Skeletal muscle tissue (tissue), 3 donors: ENCODE measurements at regions not wholly inside any gene's neighbourhood (a gene's known extent, or its start where the extent isn't known, plus 50 kb on each side); places are given as distances from the start of the nearest gene placed in this dataset.
"Not testable (repeated sequence)": the region's sequence is repeated elsewhere in the genome, so short reads cannot be mapped to it uniquely, and the experiment has no call there.

Experiments used
- H3K27ac ChIP-seq: one replicate; pipeline ENCODE4 v1.7.0; 2013; ENCODE audit warnings: mild to moderate bottlenecking, low read depth, low read length, inconsistent platforms
- H3K27me3 ChIP-seq, 3 donors: one replicate each; pipeline ENCODE4 v1.7.0; 2013; ENCODE audit warnings: low read length in 3 of 3; ENCODE audit not compliant: control insufficient read depth in 3 of 3, insufficient read depth in 3 of 3
- H3K36me3 ChIP-seq, 3 donors: one replicate each; pipeline ENCODE4 v1.7.0; 2013; ENCODE audit warnings: low read length in 3 of 3; ENCODE audit not compliant: control insufficient read depth in 3 of 3, insufficient read depth in 3 of 3
- H3K4me1 ChIP-seq, 3 donors: one replicate each; pipeline ENCODE4 v1.7.0; 2013; ENCODE audit warnings: low read length in 3 of 3, mild to moderate bottlenecking in 3 of 3; ENCODE audit not compliant: control insufficient read depth in 3 of 3, insufficient read depth in 3 of 3
- H3K4me3 ChIP-seq, 3 donors: one replicate each; pipeline ENCODE4 v1.7.0; 2013; ENCODE audit warnings: low read length in 3 of 3
- H3K9ac ChIP-seq, 3 donors: one replicate each; pipeline ENCODE4 v1.7.0; 2013; ENCODE audit warnings: low read length in 3 of 3, mild to moderate bottlenecking in 3 of 3, moderate library complexity in 2 of 3, low read depth in 1 of 3
- H3K9me3 ChIP-seq, 3 donors: one replicate each; pipeline ENCODE4 v1.7.0; 2013; ENCODE audit warnings: low read length in 3 of 3; ENCODE audit not compliant: control insufficient read depth in 3 of 3
- donor health status: Osteomylitis.

DNA sequence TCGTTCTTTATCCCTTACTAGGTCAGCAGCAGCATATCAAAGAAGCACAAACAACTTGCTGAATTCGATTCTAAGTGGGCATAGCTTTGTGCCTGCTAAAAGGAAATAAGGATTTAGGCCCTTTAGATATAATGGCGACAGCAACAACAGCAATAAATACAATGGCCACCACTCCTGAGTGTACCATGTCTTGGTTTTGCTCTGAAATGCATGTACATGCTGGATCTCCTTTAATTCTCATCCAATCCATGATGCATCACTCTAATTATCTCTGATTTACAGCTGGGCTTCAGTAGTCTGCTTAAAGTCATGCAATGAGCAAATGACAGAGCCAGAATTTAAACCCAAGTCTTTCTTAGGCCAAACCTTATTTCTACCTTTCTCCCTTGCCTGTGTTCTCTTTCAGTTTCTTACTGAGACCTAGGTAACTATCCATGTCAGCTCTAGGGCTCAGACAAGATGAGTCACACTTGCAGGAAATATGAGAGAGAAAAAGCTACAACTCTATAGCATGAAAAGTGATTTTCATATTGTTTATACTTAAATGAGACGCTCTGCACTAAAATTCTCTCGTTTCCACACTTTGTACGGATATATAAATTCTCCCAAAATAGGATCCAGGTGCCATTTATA is 111.8 kb downstream of the HMHB1 start:
- H3K27ac ChIP-seq: no peak overlapping the region
- H3K36me3 ChIP-seq: no peaks in the 10 kb centered on the region
- no peak overlapping the region for H3K9ac ChIP-seq
- H3K27me3 ChIP-seq: no peaks in the 10 kb centered on the region
- H3K4me3 ChIP-seq: no peak overlapping the region
- no peaks in the 10 kb centered on the region for H3K9me3 ChIP-seq
- H3K4me1 ChIP-seq: peaks cover 0 to 7% (median 0%) of the 10 kb centered on the region in 3 donors

DNA sequence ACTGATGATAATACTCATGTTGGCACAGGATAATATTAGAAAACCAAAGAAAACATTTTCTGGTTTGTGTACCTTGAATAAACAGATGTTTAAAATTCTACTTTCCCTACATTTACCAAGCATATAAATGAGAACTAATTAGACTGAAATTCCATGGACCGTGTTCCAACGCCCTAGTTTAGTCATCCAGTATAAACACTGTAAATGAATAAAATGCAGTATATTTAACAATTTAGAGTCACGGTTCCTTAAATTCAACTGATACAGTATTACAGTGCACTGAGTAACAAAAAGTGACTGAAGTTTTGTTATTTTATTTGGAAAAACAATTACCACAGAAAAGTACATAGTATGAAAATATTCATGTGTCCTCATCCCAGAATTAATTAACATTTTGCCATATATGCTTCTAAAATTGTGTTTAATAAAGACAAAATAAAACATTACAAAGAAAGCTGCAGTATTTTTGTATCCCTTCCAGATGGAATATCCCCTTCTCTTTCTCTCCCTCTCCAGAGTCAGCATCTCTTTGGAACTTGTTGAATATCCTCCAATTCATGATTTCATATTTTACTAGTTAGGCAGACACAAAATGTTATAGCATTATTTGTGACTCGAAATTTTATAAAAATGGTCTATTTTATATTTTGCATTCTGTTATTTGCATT is 112.5 kb downstream of the HMHB1 start:
- H3K27me3 ChIP-seq: no peaks in the 10 kb centered on the region
- H3K4me3 ChIP-seq: no peak overlapping the region
- H3K36me3 ChIP-seq: no peaks in the 10 kb centered on the region
- no peak overlapping the region for H3K9ac ChIP-seq
- H3K4me1 ChIP-seq: peaks cover 0 to 7% (median 0%) of the 10 kb centered on the region in 3 donors
- H3K27ac ChIP-seq: no peak overlapping the region
- H3K9me3 ChIP-seq: no peaks in the 10 kb centered on the region

DNA sequence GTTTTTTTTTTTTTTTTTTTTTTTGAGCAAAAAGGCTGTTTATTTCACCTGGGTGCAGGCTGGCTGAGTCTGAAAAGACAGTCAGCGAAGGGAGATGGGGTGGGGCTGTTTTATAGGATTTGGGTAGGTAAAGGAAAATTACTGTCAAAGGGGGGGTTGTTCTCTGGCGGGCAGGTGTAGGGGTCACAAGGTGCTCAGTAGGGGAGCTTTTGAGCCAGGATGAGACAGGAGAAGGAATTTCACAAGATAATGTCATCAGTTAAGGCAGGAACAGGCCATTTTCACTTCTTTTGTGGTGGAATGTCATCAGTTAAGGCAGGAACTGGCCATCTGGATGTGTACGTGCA is 113.0 kb downstream of the HMHB1 start:
- H3K4me1 ChIP-seq, H3K27me3 ChIP-seq, H3K27ac ChIP-seq, H3K9ac ChIP-seq, H3K36me3 ChIP-seq, H3K4me3 ChIP-seq, H3K9me3 ChIP-seq: not testable (repeated sequence)

DNA sequence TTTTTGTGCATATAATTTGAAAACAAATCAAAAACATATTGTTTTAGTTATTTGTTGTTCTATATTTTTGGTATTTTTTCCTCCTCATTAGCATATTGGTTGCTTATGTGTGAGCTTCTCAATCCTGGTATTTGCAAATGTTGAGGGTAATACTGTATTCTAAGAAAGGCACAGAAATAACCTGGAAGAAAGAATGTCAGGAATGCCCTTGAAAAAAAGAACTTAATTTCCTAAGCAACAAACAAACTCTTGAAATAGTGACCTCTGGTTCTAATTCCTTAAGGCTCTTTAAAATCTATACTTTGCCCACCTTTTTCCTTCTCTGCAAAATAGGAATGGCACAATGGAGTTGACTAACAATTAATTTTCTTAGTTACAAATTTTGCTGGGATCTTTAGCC is 117.5 kb downstream of the HMHB1 start:
- peaks cover 7 to 9% (median 8%) of the 10 kb centered on the region in 3 donors for H3K4me1 ChIP-seq
- no peaks in the 10 kb centered on the region for H3K27me3 ChIP-seq
- H3K36me3 ChIP-seq: no peaks in the 10 kb centered on the region
- H3K9ac ChIP-seq: no peak overlapping the region
- H3K27ac ChIP-seq: no peak overlapping the region
- no peak overlapping the region for H3K4me3 ChIP-seq
- no peaks in the 10 kb centered on the region for H3K9me3 ChIP-seq

DNA sequence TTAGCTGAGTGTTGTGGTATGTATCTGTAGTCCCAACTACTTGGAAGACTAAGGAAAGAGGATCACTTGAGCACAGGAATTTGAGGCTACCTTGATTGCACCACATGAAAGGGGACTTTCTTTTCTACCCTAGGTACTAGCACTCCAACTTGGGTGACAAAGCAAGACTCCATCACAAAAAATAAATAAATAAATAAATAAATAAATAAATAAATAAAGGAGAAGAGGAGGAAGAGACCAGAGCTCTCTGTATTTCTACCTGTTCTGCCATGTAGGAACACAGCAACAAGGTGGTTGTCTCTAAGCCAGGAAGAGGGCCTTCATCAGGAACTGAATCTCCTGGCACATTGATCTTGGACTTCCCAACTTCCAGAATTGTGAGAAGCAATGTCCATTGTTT is 118.6 kb downstream of the HMHB1 start:
- Histone ChIP-seq H3K9ac (no peak overlapping the region), H3K9me3 (no peaks in the 10 kb centered on the region), H3K27ac (no peak overlapping the region), H3K36me3 (no peaks in the 10 kb centered on the region), H3K27me3 (no peaks in the 10 kb centered on the region), H3K4me3 (no peak overlapping the region), H3K4me1 (peaks cover 7 to 9% (median 8%) of the 10 kb centered on the region in 3 donors)

DNA sequence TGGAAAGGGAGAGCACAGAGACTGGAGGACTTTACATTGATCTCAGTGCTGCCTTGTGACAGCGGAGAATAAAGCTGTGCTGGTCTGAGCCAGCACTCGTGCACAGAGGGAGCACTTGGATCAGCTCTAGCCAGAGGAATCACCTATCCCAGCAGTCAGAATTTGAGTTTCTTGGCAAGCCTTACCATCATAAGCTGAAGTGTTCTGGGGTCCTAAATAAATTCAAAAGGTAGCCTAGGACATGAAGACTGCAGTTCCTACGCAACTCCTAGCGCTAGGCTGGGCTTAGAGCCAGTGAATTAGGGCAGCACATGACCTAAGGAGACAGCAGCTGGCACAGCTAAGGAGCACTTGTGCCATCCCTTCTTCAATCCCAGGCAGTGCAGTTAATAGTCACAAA is 119.5 kb downstream of the HMHB1 start:
- peak overlapping the region in 1 of 3 donors; percentile 55 for H3K4me3 ChIP-seq
- H3K36me3 ChIP-seq: no peaks in the 10 kb centered on the region
- H3K27ac ChIP-seq: no peak overlapping the region
- H3K9ac ChIP-seq: peak overlapping the region in 2 of 3 donors; percentile 21 to 35
- H3K4me1 ChIP-seq: peaks cover 7 to 9% (median 8%) of the 10 kb centered on the region in 3 donors
- no peaks in the 10 kb centered on the region for H3K27me3 ChIP-seq
- H3K9me3 ChIP-seq: no peaks in the 10 kb centered on the region

DNA sequence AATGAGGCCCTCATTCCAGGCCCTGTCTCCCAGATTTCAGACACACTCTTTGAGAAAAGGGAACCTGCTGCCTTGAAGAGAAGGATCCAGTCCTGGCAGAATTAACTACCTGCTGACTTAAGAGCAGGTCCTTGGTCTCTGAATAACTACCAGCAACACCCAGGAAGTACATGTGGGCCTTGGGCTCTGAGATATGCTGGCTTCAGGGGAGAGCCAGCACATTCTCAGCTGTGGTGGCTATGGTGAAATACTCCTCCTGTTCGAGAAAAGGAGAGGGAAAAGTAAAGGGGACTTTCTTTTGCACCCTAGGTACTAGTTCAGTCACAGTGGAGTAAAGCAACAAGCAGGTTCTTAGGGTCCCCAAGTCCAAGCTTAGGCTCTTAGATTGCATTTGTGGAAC is 120.0 kb downstream of the HMHB1 start:
- Histone ChIP-seq H3K36me3 (no peaks in the 10 kb centered on the region), H3K9me3 (no peaks in the 10 kb centered on the region), H3K27me3 (no peaks in the 10 kb centered on the region), H3K9ac (peak overlapping the region in 1 of 3 donors; percentile 21), H3K4me3 (no peak overlapping the region), H3K27ac (no peak overlapping the region), H3K4me1 (peaks cover 7 to 9% (median 8%) of the 10 kb centered on the region in 3 donors)

DNA sequence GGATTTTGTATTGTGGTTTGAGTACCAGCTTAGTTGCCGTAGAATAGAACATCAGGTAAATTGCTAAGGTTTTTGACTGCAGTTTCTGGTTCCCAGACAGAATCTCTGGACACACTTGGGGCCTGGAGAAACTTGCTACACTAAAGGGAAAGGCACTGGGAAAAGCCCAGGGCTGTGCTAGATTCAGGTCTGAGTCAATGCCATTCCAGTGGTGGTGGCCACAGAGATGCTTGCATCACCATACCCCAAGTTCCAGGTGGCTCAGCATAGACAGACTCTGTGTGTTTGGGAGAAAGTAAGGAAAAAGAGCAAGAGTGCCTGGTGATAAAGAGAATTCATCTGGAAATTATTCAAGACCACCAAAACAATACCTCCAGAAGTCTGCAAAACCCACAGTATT is 120.6 kb downstream of the HMHB1 start:
- no peak overlapping the region for H3K27ac ChIP-seq
- no peaks in the 10 kb centered on the region for H3K9me3 ChIP-seq
- no peaks in the 10 kb centered on the region for H3K27me3 ChIP-seq
- H3K4me3 ChIP-seq: no peak overlapping the region
- H3K9ac ChIP-seq: no peak overlapping the region
- H3K4me1 ChIP-seq: peaks cover 7 to 9% (median 8%) of the 10 kb centered on the region in 3 donors
- H3K36me3 ChIP-seq: no peaks in the 10 kb centered on the region

DNA sequence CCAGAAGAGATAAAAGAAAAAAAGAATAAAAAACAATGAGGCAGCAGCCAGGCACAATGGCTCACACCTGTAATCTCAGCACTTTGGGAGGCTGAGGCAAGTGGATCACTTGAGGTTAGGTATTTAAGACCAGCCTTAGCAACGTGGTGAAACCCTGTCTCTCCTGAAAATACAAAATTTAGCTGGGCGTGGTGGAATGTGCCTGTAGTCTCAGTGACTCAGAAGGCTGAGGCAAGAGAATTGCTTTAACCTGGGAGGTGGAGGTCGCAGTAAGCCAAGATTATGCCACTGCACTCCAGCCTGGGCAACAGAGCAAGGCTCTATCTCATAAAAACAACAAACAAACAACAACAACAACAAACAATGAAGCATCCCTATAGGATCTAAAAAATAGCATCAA is 121.5 kb downstream of the HMHB1 start:
- peaks cover 7 to 9% (median 8%) of the 10 kb centered on the region in 3 donors for H3K4me1 ChIP-seq
- H3K4me3 ChIP-seq: no peak overlapping the region
- H3K9ac ChIP-seq: no peak overlapping the region
- H3K36me3 ChIP-seq: no peaks in the 10 kb centered on the region
- no peaks in the 10 kb centered on the region for H3K27me3 ChIP-seq
- no peak overlapping the region for H3K27ac ChIP-seq
- H3K9me3 ChIP-seq: no peaks in the 10 kb centered on the region

DNA sequence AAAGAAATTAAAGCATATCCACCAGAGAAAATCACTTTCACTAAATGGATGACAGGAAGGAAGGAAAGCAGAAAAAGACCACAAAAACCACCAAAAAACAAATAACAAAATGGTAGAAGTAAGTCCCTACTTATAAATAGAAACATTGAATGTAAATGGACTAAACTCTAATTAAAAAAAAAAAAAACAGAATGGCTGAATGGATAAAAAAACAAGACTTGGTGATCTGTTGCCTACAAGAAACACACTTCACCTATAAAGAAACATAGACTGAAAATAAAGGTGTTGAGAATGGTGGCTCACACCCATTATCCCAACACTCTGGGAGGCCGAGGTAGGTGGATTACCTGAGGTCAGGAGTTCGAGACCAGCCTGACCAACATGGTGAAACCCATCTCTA is 122.9 kb downstream of the HMHB1 start:
- Histone ChIP-seq H3K4me1 (peaks cover 7 to 9% (median 8%) of the 10 kb centered on the region in 3 donors), H3K27me3 (no peaks in the 10 kb centered on the region), H3K9me3 (no peaks in the 10 kb centered on the region), H3K4me3 (no peak overlapping the region), H3K9ac (no peak overlapping the region), H3K36me3 (no peaks in the 10 kb centered on the region), H3K27ac (no peak overlapping the region)
